GM21529 (cell line): ENCODE measurements at regions not wholly inside any gene's neighbourhood (a gene's known extent, or its start where the extent isn't known, plus 50 kb on each side); places are given as distances from the start of the nearest gene placed in this dataset.

Source experiments
- ATAC-seq: cut with Tn5 transposase; IDR thresholded peaks from one replicate; pipeline ENCODE4 v1.9.1; 2021; ENCODE audit not compliant: unreplicated experiment

- no peak for ATAC-seq
Measured at GRCh38 chr1:208510192-208510952, 266.2 kb upstream of the PLXNA2 start.

GRCh38 chr1:208511242-208511860 lies 267.2 kb upstream of the PLXNA2 start:
- ATAC-seq = no peak

- ATAC-seq = no peak
Measured at GRCh38 chr1:208513799-208514198, 269.6 kb upstream of the PLXNA2 start.

- no peak for ATAC-seq
Measured at GRCh38 chr1:208515129-208515528, 270.9 kb upstream of the PLXNA2 start.

GRCh38 chr1:208516780-208517179 lies 272.6 kb upstream of the PLXNA2 start:
- no peak for ATAC-seq

- no peak for ATAC-seq
Measured at GRCh38 chr1:208520438-208521099, 276.4 kb upstream of the PLXNA2 start.

GRCh38 chr1:208521534-208521933 lies 277.4 kb upstream of the PLXNA2 start:
- ATAC-seq = no peak

GRCh38 chr1:208523007-208523406 lies 278.8 kb upstream of the PLXNA2 start:
- ATAC-seq = no peak

GRCh38 chr1:208524376-208524775 lies 280.2 kb upstream of the PLXNA2 start:
- ATAC-seq = no peak

- ATAC-seq = no peak
Measured at GRCh38 chr1:208524925-208525324, 280.7 kb upstream of the PLXNA2 start.

GRCh38 chr1:208525417-208525816 lies 281.2 kb upstream of the PLXNA2 start:
- ATAC-seq = no peak

GRCh38 chr1:208526613-208527125 lies 282.5 kb upstream of the PLXNA2 start:
- ATAC-seq = no peak

GRCh38 chr1:208527156-208527555 lies 283.0 kb upstream of the PLXNA2 start:
- ATAC-seq = no peak

- ATAC-seq = no peak
Measured at GRCh38 chr1:208528578-208529240, 284.5 kb upstream of the PLXNA2 start.

GRCh38 chr1:208531003-208531750 lies 287.0 kb upstream of the PLXNA2 start:
- no peak for ATAC-seq

- no peak for ATAC-seq
Measured at GRCh38 chr1:208533746-208534598, 289.8 kb upstream of the PLXNA2 start.

- ATAC-seq = no peak
Measured at GRCh38 chr1:208534599-208534897, 290.4 kb upstream of the PLXNA2 start.

GRCh38 chr1:208534979-208535378 lies 290.8 kb upstream of the PLXNA2 start:
- no peak for ATAC-seq

- no peak for ATAC-seq
Measured at GRCh38 chr1:208535511-208535910, 291.3 kb upstream of the PLXNA2 start.

GRCh38 chr1:208536212-208536611 lies 292.0 kb upstream of the PLXNA2 start:
- ATAC-seq = no peak
